GM13976 (cell line): ENCODE measurements at regions not wholly inside any gene's neighbourhood (a gene's known extent, or its start where the extent isn't known, plus 50 kb on each side); places are given as distances from the start of the nearest gene placed in this dataset.

Source experiments
- DNase-seq: peaks from one replicate; pipeline ENCODE4 v3.0.0; 2012; ENCODE audit warnings: low spot score
- CTCF ChIP-seq: IDR thresholded peaks from 2 replicates; pipeline ENCODE4 v1.5.1; 2012; ENCODE audit warnings: borderline replicate concordance, mild to moderate bottlenecking; ENCODE audit not compliant: insufficient read depth; ENCODE audit errors: extremely low read depth, missing control alignments, control extremely low read depth
- in situ Hi-C: fragments of 300-500 bp; cut with MboI; formaldehyde crosslinking; loops from one replicate; pipeline ENCODE4 v1.12.0; 2022; ENCODE audit warnings: low sequenced_read_pairs, mixed read lengths, inconsistent platforms; ENCODE audit not compliant: unreplicated experiment

- in situ Hi-C loops = no loop called here
- TF ChIP-seq CTCF = no peak
- no peak for DNase-seq
Measured at GRCh38 chr6:168134560-168135201, 55.7 kb upstream of the FRMD1 start.

- in situ Hi-C loops = no loop called here
- TF ChIP-seq CTCF = no peak
- no peak for DNase-seq
Measured at GRCh38 chr6:168133687-168134559, 54.9 kb upstream of the FRMD1 start.

GRCh38 chr6:168133168-168133561, 54.2 kb upstream of the FRMD1 start:
- TF ChIP-seq CTCF = no peak
- no peak for DNase-seq

GRCh38 chr6:168132531-168133167, 53.6 kb upstream of the FRMD1 start:
- in situ Hi-C loops = no loop called here
- no peak for DNase-seq
- TF ChIP-seq CTCF = no peak

More at GRCh38 chr6:168133168-168133561, 54.2 kb upstream of the FRMD1 start:
- in situ Hi-C loops = no loop called here

GRCh38 chr6:168131464-168132415, 52.7 kb upstream of the FRMD1 start:
- TF ChIP-seq CTCF = no peak
- no peak for DNase-seq
- in situ Hi-C loops = no loop called here

GRCh38 chr6:168130697-168131371, 51.8 kb upstream of the FRMD1 start:
- DNase-seq = no peak
- in situ Hi-C loops = no loop called here
- no peak for TF ChIP-seq CTCF
